Hindlimb muscle (tissue), 1 donor: ENCODE measurements at regions not wholly inside any gene's neighbourhood (a gene's known extent, or its start where the extent isn't known, plus 50 kb on each side); places are given as distances from the start of the nearest gene placed in this dataset.

ENCODE experiments used
- DNase-seq: peaks from one replicate; pipeline ENCODE4 v3.0.0-alpha.2; 2013

GRCh38 chr2:239502430-239503186 is 101.8 kb upstream of the HDAC4 start:
- DNase-seq, result no peak

GRCh38 chr2:239500574-239501550 is 100.0 kb upstream of the HDAC4 start:
- DNase-seq, result no peak

GRCh38 chr2:239499726-239500573 is 99.1 kb upstream of the HDAC4 start:
- peak; percentile 56 for DNase-seq

GRCh38 chr2:239498981-239499634 is 98.3 kb upstream of the HDAC4 start:
- DNase-seq, result no peak

- no peak for DNase-seq
Measured at GRCh38 chr2:239498576-239498975, 97.8 kb upstream of the HDAC4 start.

GRCh38 chr2:239496700-239497099 is 95.9 kb upstream of the HDAC4 start:
- DNase-seq, result no peak

- no peak for DNase-seq
Measured at GRCh38 chr2:239495791-239496233, 95.0 kb upstream of the HDAC4 start.

- no peak for DNase-seq
Measured at GRCh38 chr2:239495175-239495574, 94.4 kb upstream of the HDAC4 start.

GRCh38 chr2:239494578-239494977 is 93.8 kb upstream of the HDAC4 start:
- DNase-seq, result no peak

GRCh38 chr2:239489481-239489880 is 88.7 kb upstream of the HDAC4 start:
- no peak for DNase-seq

GRCh38 chr2:239488125-239488524 is 87.3 kb upstream of the HDAC4 start:
- no peak for DNase-seq

- no peak for DNase-seq
Measured at GRCh38 chr2:239487272-239487671, 86.5 kb upstream of the HDAC4 start.

GRCh38 chr2:239485622-239486021 is 84.8 kb upstream of the HDAC4 start:
- DNase-seq, result no peak

- no peak for DNase-seq
Measured at GRCh38 chr2:239484571-239485355, 83.9 kb upstream of the HDAC4 start.

GRCh38 chr2:239482778-239483712 is 82.2 kb upstream of the HDAC4 start:
- no peak for DNase-seq

- no peak for DNase-seq
Measured at GRCh38 chr2:239479471-239479870, 78.7 kb upstream of the HDAC4 start.

- DNase-seq, result no peak
Measured at GRCh38 chr2:239477591-239477990, 76.8 kb upstream of the HDAC4 start.

GRCh38 chr2:239476757-239477585 is 76.2 kb upstream of the HDAC4 start:
- DNase-seq, result no peak
